ENCODE measurements at regions not wholly inside any gene's neighbourhood (a gene's known extent, or its start where the extent isn't known, plus 50 kb on each side); places are given as distances from the start of the nearest gene placed in this dataset.
A peak's percentile ranks its signal among the peaks of the same experiment; 100 is the strongest.
"Not testable (repeated sequence)": the region's sequence is repeated elsewhere in the genome, so short reads cannot be mapped to it uniquely, and the experiment has no call there.

GRCh38 chrX:102784550-102784949 lies 64.0 kb downstream of the GPRASP3 start:
- no peak for DNase-seq

GRCh38 chrX:102787283-102787682 lies 66.7 kb downstream of the GPRASP3 start:
- DNase-seq: no peak

GRCh38 chrX:102808336-102808735 lies 87.8 kb downstream of the GPRASP3 start:
- no peak for DNase-seq

GRCh38 chrX:102818269-102818668 lies 97.7 kb downstream of the GPRASP3 start:
- not testable (repeated sequence) for DNase-seq

GRCh38 chrX:102832661-102833060 lies 104.4 kb upstream of the RAB40AL start:
- no peak for DNase-seq

- DNase-seq: no peak
Observed at GRCh38 chrX:102833136-102833535, 103.9 kb upstream of the RAB40AL start.

GRCh38 chrX:102835504-102836146 lies 101.4 kb upstream of the RAB40AL start:
- DNase-seq: no peak

GRCh38 chrX:102837847-102838246 lies 99.2 kb upstream of the RAB40AL start:
- DNase-seq: no peak

- DNase-seq: no peak
Observed at GRCh38 chrX:102840871-102841705, 96.0 kb upstream of the RAB40AL start.

GRCh38 chrX:102841706-102842003 lies 95.4 kb upstream of the RAB40AL start:
- no peak for DNase-seq

- no peak for DNase-seq
Observed at GRCh38 chrX:102845020-102845419, 92.1 kb upstream of the RAB40AL start.

GRCh38 chrX:102846544-102847236 lies 90.4 kb upstream of the RAB40AL start:
- DNase-seq: no peak

- no peak for DNase-seq
Observed at GRCh38 chrX:102847362-102847761, 89.7 kb upstream of the RAB40AL start.

- no peak for DNase-seq
Observed at GRCh38 chrX:102849396-102849795, 87.7 kb upstream of the RAB40AL start.

- DNase-seq: not testable (repeated sequence)
Observed at GRCh38 chrX:102858826-102859549, 78.1 kb upstream of the RAB40AL start.

GRCh38 chrX:102859550-102859871 lies 77.6 kb upstream of the RAB40AL start:
- no peak for DNase-seq

GRCh38 chrX:102860235-102860634 lies 76.8 kb upstream of the RAB40AL start:
- DNase-seq: no peak

- DNase-seq: peak; percentile 79
Observed at GRCh38 chrX:102863735-102864134, 73.3 kb upstream of the RAB40AL start.

- no peak for DNase-seq
Observed at GRCh38 chrX:102866981-102867656, 70.0 kb upstream of the RAB40AL start.

GRCh38 chrX:102883491-102883890 lies 53.6 kb upstream of the RAB40AL start:
- no peak for DNase-seq

Data from activated CD8-positive, alpha-beta memory T cell treated with anti-CD3 and anti-CD28 coated beads, Interleukin-2, amount 50 U/mL, for 4 hours (primary cell).